ENCODE measurements at regions not wholly inside any gene's neighbourhood (a gene's known extent, or its start where the extent isn't known, plus 50 kb on each side); places are given as distances from the start of the nearest gene placed in this dataset.
A peak's percentile ranks its signal among the peaks of the same experiment; 100 is the strongest.

GRCh38 chr18:22856870-22857269, 76.3 kb upstream of the RBBP8 start:
- no peak overlapping the region for H3K4me3 Mint-ChIP-seq
- no peaks in the 10 kb centered on the region for H3K27me3 Mint-ChIP-seq
- H3K9me3 Mint-ChIP-seq: no peaks in the 10 kb centered on the region
- DNase-seq (ENCODE audit: extremely low spot score, unreplicated experiment): no peak
- TF ChIP-seq CTCF (conservative IDR thresholded peaks at IDR 0.05): no peak
- H3K36me3 Mint-ChIP-seq: no peaks in the 10 kb centered on the region
- H3K4me1 Mint-ChIP-seq (ENCODE audit: unreplicated experiment): no peaks in the 10 kb centered on the region
- H3K27ac Mint-ChIP-seq: peak overlapping the region; percentile 47

- Mint-ChIP-seq H3K27ac (no peak overlapping the region), H3K36me3 (no peaks in the 10 kb centered on the region), H3K4me3 (no peak overlapping the region), H3K27me3 (peaks cover under 1% of the 10 kb centered on the region), H3K9me3 (no peaks in the 10 kb centered on the region), H3K4me1 (ENCODE audit: unreplicated experiment) (no peaks in the 10 kb centered on the region)
- no peak for DNase-seq (ENCODE audit: extremely low spot score, unreplicated experiment)
- no peak for TF ChIP-seq CTCF (conservative IDR thresholded peaks at IDR 0.05)
Measured at GRCh38 chr18:22858121-22858520, 75.0 kb upstream of the RBBP8 start.

GRCh38 chr18:22860807-22861206, 72.3 kb upstream of the RBBP8 start:
- no peak for TF ChIP-seq CTCF (conservative IDR thresholded peaks at IDR 0.05)
- H3K36me3 Mint-ChIP-seq: no peaks in the 10 kb centered on the region
- no peaks in the 10 kb centered on the region for H3K9me3 Mint-ChIP-seq
- DNase-seq (ENCODE audit: extremely low spot score, unreplicated experiment): no peak
- no peaks in the 10 kb centered on the region for H3K4me1 Mint-ChIP-seq (ENCODE audit: unreplicated experiment)
- H3K27me3 Mint-ChIP-seq: peaks cover 3% of the 10 kb centered on the region
- H3K4me3 Mint-ChIP-seq: no peak overlapping the region
- H3K27ac Mint-ChIP-seq: no peak overlapping the region

GRCh38 chr18:22865354-22866116, 67.6 kb upstream of the RBBP8 start:
- Mint-ChIP-seq H3K4me1 (ENCODE audit: unreplicated experiment) (no peaks in the 10 kb centered on the region), H3K9me3 (no peaks in the 10 kb centered on the region)
- TF ChIP-seq CTCF (conservative IDR thresholded peaks at IDR 0.05): no peak

GRCh38 chr18:22868831-22869230, 64.3 kb upstream of the RBBP8 start:
- Mint-ChIP-seq H3K4me1 (ENCODE audit: unreplicated experiment) (peaks cover 20% of the 10 kb centered on the region), H3K9me3 (no peaks in the 10 kb centered on the region), H3K36me3 (no peaks in the 10 kb centered on the region), H3K27me3 (no peaks in the 10 kb centered on the region), H3K27ac (no peak overlapping the region), H3K4me3 (no peak overlapping the region)
- no peak for DNase-seq (ENCODE audit: extremely low spot score, unreplicated experiment)
- TF ChIP-seq CTCF (conservative IDR thresholded peaks at IDR 0.05): no peak

More at GRCh38 chr18:22865354-22866116, 67.6 kb upstream of the RBBP8 start:
- H3K27me3 Mint-ChIP-seq: peaks cover 3% of the 10 kb centered on the region
- H3K36me3 Mint-ChIP-seq: no peaks in the 10 kb centered on the region
- peak overlapping the region; percentile 17 for H3K27ac Mint-ChIP-seq
- no peak for DNase-seq (ENCODE audit: extremely low spot score, unreplicated experiment)
- no peak overlapping the region for H3K4me3 Mint-ChIP-seq

Measured in type B pancreatic cell (in vitro differentiated cells).